NCI-H226 (cell line): ENCODE measurements at regions not wholly inside any gene's neighbourhood (a gene's known extent, or its start where the extent isn't known, plus 50 kb on each side); places are given as distances from the start of the nearest gene placed in this dataset.

ENCODE experiments used
- DNase-seq: peaks from one replicate; pipeline ENCODE4 v3.0.0-alpha.2; 2015

- peak; percentile 4 for DNase-seq
Measured at GRCh38 chr6:77403424-77403823, 59.9 kb downstream of the HTR1B start.

GRCh38 chr6:77401231-77401630 is 62.1 kb downstream of the HTR1B start:
- DNase-seq: no peak

- peak; percentile 8 for DNase-seq
Measured at GRCh38 chr6:77397561-77397960, 65.7 kb downstream of the HTR1B start.

- no peak for DNase-seq
Measured at GRCh38 chr6:77389402-77389801, 73.9 kb downstream of the HTR1B start.

- peak; percentile 89 for DNase-seq
Measured at GRCh38 chr6:77383026-77383425, 80.3 kb downstream of the HTR1B start.

- no peak for DNase-seq
Measured at GRCh38 chr6:77373955-77374354, 89.3 kb downstream of the HTR1B start.

- DNase-seq: no peak
Measured at GRCh38 chr6:77371748-77372147, 91.5 kb downstream of the HTR1B start.

- DNase-seq: no peak
Measured at GRCh38 chr6:77368660-77369313, 94.5 kb downstream of the HTR1B start.

- no peak for DNase-seq
Measured at GRCh38 chr6:77366798-77367197, 96.5 kb downstream of the HTR1B start.

- no peak for DNase-seq
Measured at GRCh38 chr6:77363702-77364101, 99.6 kb downstream of the HTR1B start.

- no peak for DNase-seq
Measured at GRCh38 chr6:77362055-77362454, 101.2 kb downstream of the HTR1B start.

GRCh38 chr6:77361018-77361417 is 102.3 kb downstream of the HTR1B start:
- peak; percentile 36 for DNase-seq

- no peak for DNase-seq
Measured at GRCh38 chr6:77356821-77357220, 106.5 kb downstream of the HTR1B start.

GRCh38 chr6:77354581-77354980 is 108.7 kb downstream of the HTR1B start:
- DNase-seq: no peak

GRCh38 chr6:77353129-77353528 is 110.2 kb downstream of the HTR1B start:
- DNase-seq: no peak

GRCh38 chr6:77341058-77341986 is 122.0 kb downstream of the HTR1B start:
- DNase-seq: peak; percentile 73

- no peak for DNase-seq
Measured at GRCh38 chr6:77340331-77340730, 123.0 kb downstream of the HTR1B start.

GRCh38 chr6:77339926-77340325 is 123.4 kb downstream of the HTR1B start:
- DNase-seq: no peak

- no peak for DNase-seq
Measured at GRCh38 chr6:77337392-77337791, 125.9 kb downstream of the HTR1B start.

GRCh38 chr6:77334093-77334492 is 129.2 kb downstream of the HTR1B start:
- DNase-seq: no peak

GRCh38 chr6:77332915-77333623 is 130.2 kb downstream of the HTR1B start:
- no peak for DNase-seq

- no peak for DNase-seq
Measured at GRCh38 chr6:77326711-77327110, 136.6 kb downstream of the HTR1B start.

GRCh38 chr6:77326029-77326428 is 137.3 kb downstream of the HTR1B start:
- no peak for DNase-seq

- no peak for DNase-seq
Measured at GRCh38 chr6:77324866-77325265, 138.4 kb downstream of the HTR1B start.
